Erythroblast (primary cell): ENCODE measurements at regions not wholly inside any gene's neighbourhood (a gene's known extent, or its start where the extent isn't known, plus 50 kb on each side); places are given as distances from the start of the nearest gene placed in this dataset.
"Not testable (repeated sequence)": the region's sequence is repeated elsewhere in the genome, so short reads cannot be mapped to it uniquely, and the experiment has no call there.

Experiments used
- GATA1 ChIP-seq: IDR thresholded peaks from 2 replicates; pipeline ENCODE4 v1.6.1; 2011; ENCODE audit warnings: low read depth, mild to moderate bottlenecking, control low read depth, low read length, moderate library complexity
- POLR2A ChIP-seq: IDR thresholded peaks from 2 replicates; pipeline ENCODE4 v1.6.1; 2011; ENCODE audit warnings: mild to moderate bottlenecking, low read length

GRCh38 chrX:89706481-89706880 lies 215.2 kb upstream of the TGIF2LX start:
- not testable (repeated sequence) for TF ChIP-seq POLR2A, GATA1
